ENCODE measurements at regions not wholly inside any gene's neighbourhood (a gene's known extent, or its start where the extent isn't known, plus 50 kb on each side); places are given as distances from the start of the nearest gene placed in this dataset.

- Mint-ChIP-seq H3K27me3 (ENCODE audit: insufficient read depth) (no peaks in the 10 kb centered on the region), H3K27ac (no peak overlapping the region), H3K4me3 (no peak overlapping the region), H3K4me1 (ENCODE audit: low read depth) (no peaks in the 10 kb centered on the region), H3K36me3 (ENCODE audit: low read depth) (no peaks in the 10 kb centered on the region), H3K9me3 (no peaks in the 10 kb centered on the region)
- no peak for DNase-seq
- no peak for TF ChIP-seq CTCF (IDR thresholded peaks at IDR 0.05)
These were observed 739.6 kb upstream of the TBX3 start for GRCh38 chr12:115423546-115423987.

- H3K9me3 Mint-ChIP-seq, result no peaks in the 10 kb centered on the region
- TF ChIP-seq CTCF (IDR thresholded peaks at IDR 0.05), result no peak
These were observed 739.0 kb upstream of the TBX3 start for GRCh38 chr12:115422845-115423545.

GRCh38 chr12:115421796-115422709 lies 738.1 kb upstream of the TBX3 start:
- DNase-seq, result no peak
- no peaks in the 10 kb centered on the region for H3K9me3 Mint-ChIP-seq
- no peaks in the 10 kb centered on the region for H3K36me3 Mint-ChIP-seq (ENCODE audit: low read depth)
- no peak overlapping the region for H3K27ac Mint-ChIP-seq
- no peaks in the 10 kb centered on the region for H3K4me1 Mint-ChIP-seq (ENCODE audit: low read depth)
- H3K27me3 Mint-ChIP-seq (ENCODE audit: insufficient read depth), result no peaks in the 10 kb centered on the region
- H3K4me3 Mint-ChIP-seq, result no peak overlapping the region
- TF ChIP-seq CTCF (IDR thresholded peaks at IDR 0.05), result no peak

More at GRCh38 chr12:115422845-115423545, 739.0 kb upstream of the TBX3 start:
- no peak for DNase-seq
- H3K4me1 Mint-ChIP-seq (ENCODE audit: low read depth), result no peaks in the 10 kb centered on the region
- H3K36me3 Mint-ChIP-seq (ENCODE audit: low read depth), result no peaks in the 10 kb centered on the region
- no peak overlapping the region for H3K27ac Mint-ChIP-seq
- no peak overlapping the region for H3K4me3 Mint-ChIP-seq
- H3K27me3 Mint-ChIP-seq (ENCODE audit: insufficient read depth), result no peaks in the 10 kb centered on the region

- Mint-ChIP-seq H3K9me3 (no peaks in the 10 kb centered on the region), H3K27me3 (ENCODE audit: insufficient read depth) (no peaks in the 10 kb centered on the region), H3K4me3 (no peak overlapping the region), H3K36me3 (ENCODE audit: low read depth) (no peaks in the 10 kb centered on the region), H3K4me1 (ENCODE audit: low read depth) (no peaks in the 10 kb centered on the region), H3K27ac (no peak overlapping the region)
- TF ChIP-seq CTCF (IDR thresholded peaks at IDR 0.05), result no peak
- no peak for DNase-seq
These were observed 737.4 kb upstream of the TBX3 start for GRCh38 chr12:115421350-115421749.

GRCh38 chr12:115419145-115419646 lies 735.2 kb upstream of the TBX3 start:
- H3K4me3 Mint-ChIP-seq, result no peak overlapping the region
- no peaks in the 10 kb centered on the region for H3K4me1 Mint-ChIP-seq (ENCODE audit: low read depth)
- no peaks in the 10 kb centered on the region for H3K36me3 Mint-ChIP-seq (ENCODE audit: low read depth)
- no peaks in the 10 kb centered on the region for H3K9me3 Mint-ChIP-seq
- no peak for TF ChIP-seq CTCF (IDR thresholded peaks at IDR 0.05)
- no peaks in the 10 kb centered on the region; the same call in 1 of the 2 replicates for H3K27me3 Mint-ChIP-seq (ENCODE audit: insufficient read depth)
- no peak for DNase-seq
- no peak overlapping the region for H3K27ac Mint-ChIP-seq
